NCI-H1417 (cell line): ENCODE measurements at regions not wholly inside any gene's neighbourhood (a gene's known extent, or its start where the extent isn't known, plus 50 kb on each side); places are given as distances from the start of the nearest gene placed in this dataset.

Experiments used
- DNase-seq, 3 experiments: peaks; one replicate each; lab custom pipeline; 2025; lab: John Stamatoyannopoulos, UW

GRCh38 chr12:85681333-85681732 lies 154.9 kb downstream of the RASSF9 start:
- no peak for DNase-seq

DNA sequence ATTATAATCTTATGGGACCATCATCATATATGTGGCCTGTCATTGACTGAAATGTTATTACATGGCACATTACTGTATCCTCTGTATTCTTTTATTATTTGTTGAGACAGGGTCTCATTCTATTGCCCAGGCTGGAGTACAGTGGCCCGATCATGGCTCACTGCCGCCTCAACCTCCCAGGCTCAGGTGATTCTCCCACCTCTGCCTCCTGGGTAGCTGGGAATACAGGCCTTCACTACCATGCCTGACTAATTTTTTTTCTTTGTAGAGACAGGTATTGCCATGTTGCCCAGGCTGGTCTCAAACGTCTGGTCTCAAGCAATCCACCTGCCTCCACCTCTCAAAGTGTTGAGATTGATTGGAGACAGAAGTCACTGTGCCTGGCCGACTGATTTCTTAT lies 153.2 kb downstream of the RASSF9 start:
- no peak for DNase-seq

GRCh38 chr12:85688837-85689236 lies 147.4 kb downstream of the RASSF9 start:
- no peak for DNase-seq

DNA sequence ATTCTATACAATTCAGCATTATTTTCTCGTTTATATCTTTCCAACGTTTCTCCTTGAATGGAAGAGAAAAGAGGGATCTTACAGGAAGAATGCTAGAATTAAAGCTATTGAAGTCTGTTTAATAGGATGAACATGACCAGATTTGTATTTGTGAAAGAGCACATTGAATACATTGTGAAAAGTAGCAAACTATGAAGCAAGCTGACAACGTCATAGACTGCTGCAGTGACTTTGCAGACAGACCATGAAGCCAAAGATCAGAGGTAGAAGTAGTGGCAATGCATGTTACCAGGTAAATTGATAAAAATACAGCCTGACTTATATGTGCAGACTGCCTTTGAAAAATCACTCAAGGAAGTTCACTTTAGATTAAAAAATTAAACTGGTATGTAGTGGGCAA lies 146.1 kb downstream of the RASSF9 start:
- no peak for DNase-seq

DNA sequence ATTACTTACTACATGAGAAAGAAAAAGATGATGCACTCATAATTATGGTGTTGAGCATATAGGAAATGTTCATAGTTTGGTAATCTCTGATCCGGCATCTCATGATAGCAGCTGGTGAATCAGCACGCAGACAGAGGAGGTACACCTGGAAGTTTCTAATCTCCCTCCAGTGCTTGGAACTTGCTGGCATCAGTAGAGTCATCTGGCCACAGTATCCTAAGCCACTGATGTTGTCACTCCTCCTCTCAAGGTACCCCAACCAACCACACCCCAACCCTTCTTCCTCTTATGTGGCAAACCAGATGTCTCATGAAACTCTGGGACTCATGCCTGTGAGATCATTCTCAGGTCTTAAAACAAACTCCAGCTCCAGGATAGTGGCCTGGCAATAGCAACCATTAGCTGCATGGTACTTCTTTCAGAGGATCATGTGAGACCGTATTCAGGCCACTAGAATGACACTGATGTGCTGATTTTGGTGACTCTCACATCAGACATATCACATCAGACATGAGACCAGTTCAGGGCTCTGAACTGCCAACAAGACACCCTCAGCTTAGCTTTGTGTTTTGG lies 143.0 kb downstream of the RASSF9 start:
- DNase-seq = no peak

DNA sequence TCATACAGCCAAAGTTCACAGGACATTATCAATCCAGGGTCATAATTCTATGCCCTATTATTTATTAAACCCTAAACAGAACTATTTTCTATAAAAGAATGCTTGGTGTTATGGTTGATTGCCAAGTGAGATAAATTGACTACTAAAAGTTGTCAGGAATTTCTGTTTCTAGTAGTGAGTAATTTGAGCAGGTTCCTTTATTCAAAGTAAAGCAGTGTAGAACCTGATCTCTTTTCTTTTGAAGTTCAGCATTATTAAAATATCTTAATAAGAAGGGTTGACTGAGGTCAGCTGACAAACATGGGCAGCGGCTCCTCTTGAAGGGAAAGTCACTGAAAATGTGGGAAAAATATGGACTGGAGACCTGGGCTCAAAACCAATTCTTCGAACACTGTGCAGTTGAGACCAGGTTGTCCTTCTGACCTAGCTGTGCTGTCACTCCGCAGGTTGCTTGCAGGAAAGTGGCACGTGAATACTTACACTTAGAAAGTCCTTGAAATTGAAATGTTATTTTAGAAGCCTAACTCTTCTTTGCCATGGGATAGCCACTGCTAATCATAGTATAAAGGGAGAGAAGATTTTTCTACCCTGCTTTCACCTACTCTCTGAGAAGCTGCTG lies 141.0 kb downstream of the RASSF9 start:
- DNase-seq = no peak

DNA sequence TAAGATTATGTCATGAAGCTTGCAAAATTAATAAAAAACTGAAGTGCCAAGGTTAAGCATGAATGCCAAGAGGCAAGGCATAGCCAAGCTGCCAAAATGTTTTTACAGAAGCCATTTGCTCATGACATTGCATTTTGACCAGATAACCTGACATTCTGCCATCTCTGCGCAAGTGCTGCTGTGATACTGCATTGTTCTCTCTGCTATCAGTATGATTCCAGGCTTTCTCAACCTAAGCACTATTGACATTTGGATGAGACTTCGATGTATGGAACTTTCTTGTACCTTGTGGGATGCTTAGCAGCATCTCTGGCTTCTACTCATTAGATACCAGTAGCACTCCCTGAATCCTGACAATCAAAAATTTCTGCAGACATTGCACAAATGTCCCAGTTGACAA lies 139.2 kb downstream of the RASSF9 start:
- no peak for DNase-seq

GRCh38 chr12:85698937-85699336 lies 137.3 kb downstream of the RASSF9 start:
- DNase-seq = no peak

GRCh38 chr12:85708775-85709174 lies 127.4 kb downstream of the RASSF9 start:
- no peak for DNase-seq

GRCh38 chr12:85711735-85712390 lies 124.3 kb downstream of the RASSF9 start:
- no peak for DNase-seq

GRCh38 chr12:85713373-85713772 lies 122.8 kb downstream of the RASSF9 start:
- DNase-seq = no peak

GRCh38 chr12:85714425-85714824 lies 121.8 kb downstream of the RASSF9 start:
- no peak for DNase-seq

DNA sequence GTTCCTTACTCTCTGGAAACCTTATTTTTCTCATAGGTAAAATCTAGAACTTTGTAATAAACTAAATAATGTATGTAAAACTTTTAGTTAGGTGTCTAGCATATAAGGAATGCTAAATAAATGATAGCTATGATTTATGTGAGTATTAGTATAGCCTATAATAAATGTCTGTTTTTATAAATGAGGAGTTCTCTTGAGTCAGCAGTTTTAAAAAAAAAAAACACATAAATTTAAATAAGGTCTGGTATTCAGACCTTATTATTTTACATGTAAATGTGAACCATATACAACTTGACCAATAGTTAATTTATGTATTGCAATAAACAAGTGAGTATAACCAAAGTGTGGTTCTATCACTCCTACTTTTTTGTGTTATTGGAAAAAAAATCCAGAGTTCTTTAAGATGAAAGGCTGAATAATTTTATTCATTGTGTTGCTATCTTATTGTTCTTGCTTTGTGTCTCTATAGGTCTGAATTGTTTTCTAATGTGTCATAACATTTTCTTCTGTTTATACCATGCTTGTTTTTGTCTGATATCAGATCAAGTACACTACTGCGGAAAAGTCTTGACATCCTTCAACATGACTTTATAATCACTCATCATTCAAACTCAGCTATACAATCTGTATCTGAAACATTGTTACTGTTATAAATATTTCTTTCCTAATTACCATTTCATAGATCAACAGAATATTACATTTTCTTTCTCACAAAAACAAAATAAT lies 115.7 kb downstream of the RASSF9 start:
- no peak for DNase-seq

- DNase-seq = peak in 2 of 3 experiments; percentile 7 to 53
These were observed 110.2 kb downstream of the RASSF9 start for GRCh38 chr12:85725991-85726390.

- no peak for DNase-seq
These were observed 102.9 kb downstream of the RASSF9 start for GRCh38 chr12:85733221-85733840.

DNA sequence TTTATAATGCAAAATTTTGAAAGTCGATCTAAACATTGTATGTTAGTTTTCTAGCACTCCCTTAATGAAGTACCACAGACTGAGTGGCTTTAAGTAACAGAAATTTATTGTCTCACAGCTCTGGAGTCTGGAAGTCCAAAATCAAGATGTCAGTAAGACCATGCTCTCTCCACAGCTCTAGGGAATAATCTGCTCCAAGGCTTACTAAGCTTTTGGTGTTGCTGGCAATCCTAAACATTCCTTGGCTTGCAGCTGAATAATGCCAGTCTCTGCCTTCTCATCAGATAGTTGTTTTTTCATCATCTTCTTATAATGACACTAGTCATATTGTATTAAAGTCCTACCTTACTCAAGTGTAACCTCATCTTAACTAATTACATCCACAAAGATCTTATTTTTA lies 102.2 kb downstream of the RASSF9 start:
- no peak for DNase-seq

GRCh38 chr12:85740186-85740585 lies 96.0 kb downstream of the RASSF9 start:
- DNase-seq = peak in 1 of 3 experiments; percentile 9

DNA sequence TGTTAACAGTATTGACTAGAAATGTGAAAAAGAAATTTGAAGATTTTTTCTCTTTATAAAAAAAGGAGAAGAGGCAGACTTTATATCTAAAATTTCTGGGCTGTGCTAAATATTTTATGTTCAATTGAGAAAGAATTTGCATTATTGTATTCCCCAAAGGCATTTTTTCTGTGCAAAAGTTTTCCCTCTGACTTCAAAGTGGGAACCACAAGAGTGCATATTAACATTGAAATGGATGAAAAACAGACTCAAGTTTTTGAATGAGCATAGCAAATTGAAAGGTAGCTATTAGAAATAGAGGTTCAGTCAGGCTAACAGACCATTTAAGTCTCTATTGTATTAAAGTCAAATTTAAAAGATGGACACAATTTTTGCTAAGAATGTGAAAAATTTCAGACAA lies 95.2 kb downstream of the RASSF9 start:
- no peak for DNase-seq

GRCh38 chr12:85747941-85748495 lies 88.2 kb downstream of the RASSF9 start:
- DNase-seq = peak in 2 of 3 experiments; percentile 36 to 74
